GM21528 (cell line): ENCODE measurements at regions not wholly inside any gene's neighbourhood (a gene's known extent, or its start where the extent isn't known, plus 50 kb on each side); places are given as distances from the start of the nearest gene placed in this dataset.
"Not testable (repeated sequence)": the region's sequence is repeated elsewhere in the genome, so short reads cannot be mapped to it uniquely, and the experiment has no call there.

Experiments used
- ATAC-seq: cut with Tn5 transposase; IDR thresholded peaks from one replicate; pipeline ENCODE4 v1.9.1; 2021; ENCODE audit warnings: mild to moderate bottlenecking, moderate library complexity; ENCODE audit not compliant: unreplicated experiment, low FRiP score

DNA sequence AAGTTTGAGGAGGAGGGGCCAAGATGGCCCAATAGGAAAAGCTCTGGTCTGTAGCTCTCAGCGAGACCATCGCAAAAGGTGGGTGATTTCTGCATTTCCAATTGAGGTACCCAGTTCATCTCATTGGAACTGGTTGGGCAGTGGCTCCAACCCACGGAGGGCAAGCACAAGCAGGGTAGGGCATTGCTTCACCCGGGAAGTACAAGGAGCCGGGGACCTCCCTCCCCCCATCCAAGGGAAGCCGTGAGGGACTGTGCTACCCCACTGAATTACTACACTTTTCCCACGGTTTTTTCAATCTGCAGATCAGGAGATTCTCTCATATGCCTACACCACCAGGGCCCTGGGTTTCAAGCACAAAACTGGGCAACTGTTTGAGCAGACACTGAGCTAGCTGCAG lies 58.0 kb upstream of the EFCAB3 start:
- no peak for ATAC-seq

DNA sequence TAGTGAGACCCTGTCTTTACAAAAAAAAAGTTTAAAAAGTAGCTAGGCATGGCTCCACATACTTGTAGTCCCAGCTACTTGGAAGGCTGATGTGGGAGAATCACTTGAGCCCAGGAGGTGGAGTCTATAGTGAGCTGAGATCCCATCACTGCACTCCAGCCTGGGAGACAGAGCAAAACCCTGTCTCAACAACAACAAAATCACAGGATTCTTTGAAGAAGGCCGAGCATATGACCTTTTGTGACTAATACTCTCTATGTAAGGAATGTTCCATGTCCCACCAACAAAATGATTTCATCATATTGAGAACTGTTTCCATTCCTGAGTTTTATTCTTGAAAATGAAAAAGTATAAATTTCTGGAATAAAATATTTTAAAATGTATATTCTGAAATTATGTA lies 58.9 kb upstream of the EFCAB3 start:
- no peak for ATAC-seq

GRCh38 chr17:62319846-62320245 lies 60.5 kb upstream of the EFCAB3 start:
- no peak for ATAC-seq

GRCh38 chr17:62309396-62309795 lies 71.0 kb upstream of the EFCAB3 start:
- ATAC-seq, result no peak

DNA sequence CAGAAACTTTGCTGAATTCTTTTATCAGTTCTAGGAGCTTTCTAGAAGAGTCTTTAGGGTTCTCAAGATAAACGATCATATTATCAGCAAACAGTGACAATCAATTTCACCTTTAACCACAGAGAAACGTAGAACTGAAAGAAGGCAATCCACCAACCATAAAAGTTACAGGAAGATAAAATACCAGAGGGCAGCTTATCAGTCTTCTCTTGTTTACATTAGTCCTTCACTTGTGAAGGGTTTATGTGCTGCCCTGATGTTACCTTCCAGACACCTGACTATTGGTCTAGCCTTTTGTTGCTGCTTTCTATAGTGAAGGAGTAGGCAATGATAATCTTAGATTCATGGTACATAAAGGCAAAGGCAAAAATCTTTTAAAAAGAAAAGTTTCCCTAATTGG lies 73.2 kb upstream of the EFCAB3 start:
- ATAC-seq, result no peak

DNA sequence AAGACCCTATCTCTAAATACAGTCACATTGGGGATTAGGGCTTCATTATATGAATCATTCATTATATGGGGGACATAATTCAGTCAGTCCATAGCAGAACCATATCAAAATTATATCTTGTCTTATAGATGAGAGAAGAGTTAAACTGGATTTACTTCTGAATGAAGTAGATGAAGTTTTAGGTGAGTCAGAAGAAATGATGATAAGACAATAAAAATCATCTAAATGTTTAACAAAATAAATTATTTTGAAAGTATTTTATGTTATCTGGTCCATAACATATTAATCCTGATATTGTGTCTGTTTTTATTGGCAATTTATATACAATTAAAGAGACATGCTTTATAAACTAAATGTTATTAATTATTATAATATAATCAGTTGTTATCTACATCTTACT lies 76.9 kb upstream of the EFCAB3 start:
- no peak for ATAC-seq

GRCh38 chr17:62300697-62301096 lies 79.7 kb upstream of the EFCAB3 start:
- no peak for ATAC-seq

- ATAC-seq, result not testable (repeated sequence)
Measured at GRCh38 chr17:62275290-62275689, 105.1 kb upstream of the EFCAB3 start.

GRCh38 chr17:62268361-62268760 lies 112.0 kb upstream of the EFCAB3 start:
- not testable (repeated sequence) for ATAC-seq

DNA sequence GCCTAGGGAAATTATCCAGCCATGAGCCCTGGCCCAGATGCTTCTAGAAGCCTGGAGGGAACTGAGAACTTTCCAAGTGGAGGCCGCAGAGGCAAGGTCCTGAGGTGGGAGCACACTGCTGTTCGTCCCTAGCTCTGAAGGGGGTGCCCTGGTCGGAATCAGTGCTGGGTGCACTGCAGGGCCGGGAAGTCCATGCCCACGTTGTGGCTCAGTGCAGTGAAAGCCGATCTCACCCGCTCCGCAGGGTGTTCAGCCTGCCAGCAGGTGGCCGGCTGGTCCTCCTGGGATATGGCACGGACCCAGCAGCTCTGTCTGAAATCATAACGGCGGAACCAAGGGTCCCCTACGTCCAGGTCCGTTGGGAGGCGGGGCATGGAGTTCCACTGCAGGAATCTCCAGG lies 115.4 kb upstream of the EFCAB3 start:
- ATAC-seq, result not testable (repeated sequence)

- ATAC-seq, result not testable (repeated sequence)
Measured at GRCh38 chr17:62255791-62256190, 124.6 kb upstream of the EFCAB3 start.

GRCh38 chr17:62242076-62242475 lies 138.3 kb upstream of the EFCAB3 start:
- not testable (repeated sequence) for ATAC-seq

DNA sequence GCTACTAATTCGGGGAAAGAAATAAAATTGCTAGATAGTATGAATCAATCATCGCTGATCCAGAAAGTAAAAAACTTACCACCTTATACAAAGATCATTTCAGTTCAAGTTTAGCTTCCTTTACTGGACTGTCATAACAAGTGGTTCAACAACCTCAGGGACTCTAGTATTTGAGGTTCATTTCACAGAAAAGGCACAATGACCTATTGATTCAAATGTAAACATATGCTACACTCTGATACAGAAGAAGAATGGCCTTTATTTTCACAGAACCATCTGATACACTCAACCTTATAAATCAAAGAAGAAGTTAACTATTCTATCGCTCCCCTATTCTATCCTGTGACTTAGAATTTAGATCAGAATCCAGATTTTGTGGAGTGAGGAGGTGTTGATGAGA lies 140.8 kb upstream of the EFCAB3 start:
- not testable (repeated sequence) for ATAC-seq

DNA sequence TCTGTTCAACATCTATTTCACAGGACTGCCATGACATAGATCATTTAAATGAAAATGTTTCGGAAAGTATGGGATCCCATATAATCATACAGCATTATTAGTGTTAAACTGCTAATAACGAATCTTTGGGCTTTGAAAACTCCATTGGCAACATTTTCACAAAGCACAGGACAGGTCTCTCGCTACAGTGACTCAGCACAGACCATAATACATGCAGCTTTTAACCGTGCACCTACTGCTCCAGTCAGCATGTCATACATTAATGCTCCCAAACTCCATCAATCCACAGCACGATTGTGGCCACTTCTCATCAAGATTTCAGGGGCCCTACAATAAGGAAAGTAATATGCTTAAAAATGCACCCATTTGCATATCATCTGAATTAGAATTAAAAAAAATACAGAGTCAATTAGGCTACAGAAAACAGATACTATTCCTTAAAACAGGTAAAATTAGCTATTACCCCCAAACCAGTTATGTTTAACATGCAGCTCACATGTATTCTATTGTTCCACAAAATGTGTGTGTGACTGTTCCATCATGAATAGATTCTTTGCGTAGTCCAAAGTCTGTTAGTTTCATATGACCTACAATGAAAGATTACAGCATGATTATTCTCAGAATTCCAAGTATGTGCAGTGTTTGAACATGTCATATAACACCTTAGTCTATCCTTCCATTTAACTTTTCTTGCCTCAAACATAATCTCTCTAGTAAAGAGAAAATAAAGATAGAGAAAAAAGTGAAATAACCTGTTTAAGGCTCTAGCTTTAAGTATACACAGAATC lies 141.6 kb upstream of the EFCAB3 start:
- ATAC-seq, result not testable (repeated sequence)

GRCh38 chr17:62233822-62234481 lies 146.4 kb upstream of the EFCAB3 start:
- ATAC-seq, result not testable (repeated sequence)

DNA sequence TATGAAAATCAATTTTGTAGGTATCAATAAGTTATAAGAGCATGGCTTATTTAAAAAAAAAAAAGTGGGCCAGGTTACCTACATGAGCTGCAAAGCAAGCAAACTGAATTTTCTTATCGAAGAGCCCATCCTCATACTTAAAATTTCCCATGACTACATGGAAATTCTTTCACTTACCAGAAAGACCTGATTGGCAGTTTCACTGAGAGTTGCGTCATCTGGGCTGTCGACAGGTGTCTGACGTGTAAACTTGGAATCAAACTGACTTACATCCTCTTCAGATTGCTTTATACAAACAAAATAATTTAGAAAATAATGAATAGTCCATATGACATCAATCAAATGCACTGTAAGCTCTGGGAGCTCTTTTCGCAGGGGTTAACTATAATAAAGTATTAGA lies 149.1 kb upstream of the EFCAB3 start:
- not testable (repeated sequence) for ATAC-seq

DNA sequence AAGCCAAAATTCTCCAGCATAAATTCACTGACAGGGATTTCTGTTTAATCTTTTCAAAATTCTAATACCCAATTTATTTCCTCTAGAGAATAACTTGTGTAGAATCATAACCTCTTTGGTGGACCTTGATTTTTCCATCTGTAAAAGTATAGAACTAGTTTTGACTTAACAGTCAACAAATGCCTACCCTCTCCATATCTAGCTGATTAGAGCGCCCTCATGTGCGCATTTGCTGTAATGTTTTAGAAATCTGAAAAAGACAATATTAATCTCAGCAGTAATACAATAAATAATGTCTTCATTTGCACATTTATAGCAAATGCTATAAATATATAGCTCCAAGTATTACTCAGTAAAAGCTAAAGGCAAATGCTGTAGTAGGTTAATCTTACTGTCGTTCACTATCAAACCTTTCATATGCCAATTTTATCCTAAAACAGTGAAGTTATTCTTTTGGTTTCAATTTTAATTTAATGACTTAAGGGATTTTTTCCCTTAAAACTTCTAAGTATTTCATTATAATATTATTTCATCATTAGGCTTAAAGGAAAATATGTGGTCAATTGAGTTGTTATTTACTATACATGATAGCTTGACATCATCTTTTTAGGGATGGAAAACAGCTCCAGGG lies 153.6 kb upstream of the EFCAB3 start:
- ATAC-seq, result not testable (repeated sequence)

GRCh38 chr17:62223585-62223984 lies 156.8 kb upstream of the EFCAB3 start:
- ATAC-seq, result not testable (repeated sequence)

GRCh38 chr17:62219221-62219899 lies 154.3 kb upstream of the MED13 start:
- no peak for ATAC-seq

DNA sequence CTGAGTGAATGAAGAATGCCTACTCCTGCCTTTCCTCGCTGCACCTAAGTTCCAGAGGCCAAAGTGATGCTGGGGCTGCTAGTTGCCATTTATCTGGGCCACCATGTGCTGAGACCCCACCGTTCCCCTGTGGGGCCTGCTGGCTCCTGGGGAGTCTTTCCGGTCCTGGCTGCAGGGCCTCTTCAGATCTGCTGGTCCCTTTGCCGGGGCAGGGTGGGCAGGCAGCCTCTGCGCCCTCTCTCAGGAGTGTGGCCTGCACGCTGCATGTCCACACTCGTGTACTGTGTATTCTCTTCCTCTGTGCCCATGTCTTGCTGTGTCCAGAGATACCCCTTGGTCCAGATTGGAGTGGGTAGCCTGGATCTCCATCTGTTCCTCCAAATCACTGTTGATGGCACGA lies 151.8 kb upstream of the MED13 start:
- no peak for ATAC-seq

GRCh38 chr17:62215891-62216290 lies 150.8 kb upstream of the MED13 start:
- not testable (repeated sequence) for ATAC-seq
